GM18507 (cell line): ENCODE measurements at regions not wholly inside any gene's neighbourhood (a gene's known extent, or its start where the extent isn't known, plus 50 kb on each side); places are given as distances from the start of the nearest gene placed in this dataset.

ENCODE experiments used
- DNase-seq: peaks from one replicate; pipeline ENCODE4 v3.0.0; 2011; ENCODE audit warnings: low read depth; ENCODE audit not compliant: insufficient read length; ENCODE audit errors: extremely low spot score
- FAIRE-seq: peaks from 2 replicates; lab custom pipeline; 2011; peaks lifted over from hg19 to GRCh38; lab: Jason Lieb, UNC

DNA sequence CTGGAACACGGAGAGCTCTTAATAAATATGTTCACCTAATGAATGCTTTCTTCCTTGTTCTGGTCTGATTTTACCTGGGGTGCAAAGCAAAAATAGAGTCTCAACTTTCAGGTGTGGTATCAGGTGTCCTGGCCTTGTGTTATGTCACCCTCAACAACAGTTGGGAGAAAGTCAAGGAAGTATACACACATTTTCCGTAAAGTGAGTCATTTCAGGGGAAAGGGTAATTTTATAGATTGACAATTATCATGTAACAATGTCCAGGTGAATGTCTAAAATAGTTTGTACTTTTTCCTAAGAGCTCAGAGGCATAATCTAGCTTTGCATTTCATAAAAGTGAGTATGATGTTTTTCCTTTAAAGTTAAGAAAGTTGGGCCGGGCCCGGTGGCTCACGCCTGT lies 287.4 kb downstream of the SKIDA1 start:
- DNase-seq (no peak), FAIRE-seq (no peak)

DNA sequence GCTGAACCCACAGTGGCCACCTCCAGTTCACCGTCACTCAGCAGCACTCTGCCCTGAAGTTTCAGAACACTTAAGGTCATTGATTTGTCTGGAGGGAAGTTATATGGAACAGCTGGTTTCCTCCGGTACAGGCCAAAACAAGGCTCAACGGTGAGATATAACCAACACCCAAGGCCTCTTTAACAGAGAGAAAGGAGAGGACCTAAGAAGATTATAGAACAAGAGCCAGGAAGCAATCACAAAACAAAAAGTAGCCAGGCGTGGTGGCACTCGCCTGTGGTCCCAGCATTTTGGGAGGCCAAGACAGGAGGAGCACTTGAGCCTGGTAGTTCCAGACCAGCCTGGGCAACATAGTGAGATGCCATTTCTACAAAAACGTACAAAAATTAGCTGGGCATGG lies 290.7 kb downstream of the SKIDA1 start:
- FAIRE-seq, result no peak
- no peak for DNase-seq

DNA sequence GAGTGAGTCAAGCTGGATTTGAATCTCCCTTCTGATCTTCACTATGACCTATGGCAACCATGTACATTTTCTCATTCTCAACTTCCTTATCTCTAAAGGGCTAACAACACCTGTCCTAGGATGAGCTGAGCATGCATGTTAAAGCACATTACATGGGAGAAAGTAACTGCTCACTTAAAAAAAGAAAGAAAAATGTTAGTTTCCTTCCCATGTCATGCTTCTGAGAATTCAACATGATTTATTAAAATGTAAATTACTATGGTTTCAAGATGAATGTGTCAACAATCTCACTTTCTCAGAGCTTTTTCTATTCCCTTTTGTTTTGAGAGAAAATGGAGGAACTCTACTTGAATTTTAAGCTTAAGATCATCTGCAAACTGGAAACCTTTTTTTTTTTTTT lies 295.3 kb downstream of the SKIDA1 start:
- no peak for FAIRE-seq
- no peak for DNase-seq

DNA sequence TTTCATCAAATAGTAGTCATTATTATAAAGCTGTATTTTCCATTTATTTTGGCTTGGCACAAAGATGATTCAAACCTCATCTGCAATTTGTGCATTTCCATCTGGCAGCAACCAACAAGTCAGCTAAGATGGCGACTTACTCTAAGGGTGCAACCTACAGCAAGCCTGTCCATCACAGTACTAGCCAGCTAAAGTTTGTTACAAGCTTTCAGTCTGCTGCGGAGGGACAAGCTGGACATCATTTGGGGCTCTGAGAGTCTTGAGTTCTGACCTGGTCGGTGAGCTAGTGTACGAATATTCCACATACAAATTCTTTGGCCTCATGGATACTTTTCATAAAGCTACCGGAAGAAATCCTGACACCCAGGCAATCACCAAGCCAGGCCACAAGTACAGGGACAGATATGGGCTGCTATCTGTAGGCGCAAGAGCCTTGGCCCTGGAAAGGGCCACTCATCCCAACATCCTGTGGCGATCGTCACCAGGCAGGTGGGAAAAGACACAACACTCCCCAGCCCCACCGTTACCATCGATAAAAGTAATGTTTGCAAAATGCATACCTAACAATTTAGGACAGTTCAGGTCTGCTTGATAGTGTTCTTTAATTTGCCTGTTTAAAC lies 307.6 kb downstream of the SKIDA1 start:
- DNase-seq, result no peak
- no peak for FAIRE-seq

DNA sequence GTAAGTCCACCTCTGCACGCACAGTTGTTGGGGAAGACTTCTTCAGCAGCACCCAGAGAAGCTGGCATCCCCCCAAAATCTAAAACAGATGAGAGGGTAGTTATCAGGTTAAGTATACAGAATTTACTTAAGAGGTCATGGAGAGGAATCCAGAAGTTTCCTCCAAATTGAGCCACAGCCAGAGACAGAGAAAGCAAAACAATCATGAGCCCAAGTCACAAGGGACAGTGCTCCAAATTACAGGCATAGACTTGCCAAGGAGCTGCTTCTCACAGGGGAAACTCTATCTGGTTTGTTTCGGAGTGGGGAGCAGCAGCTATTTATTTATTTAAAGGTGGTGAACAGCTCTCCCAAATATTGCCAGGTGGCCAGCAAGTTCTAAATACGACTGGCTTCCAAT lies 308.4 kb downstream of the SKIDA1 start:
- FAIRE-seq (no peak), DNase-seq (no peak)

DNA sequence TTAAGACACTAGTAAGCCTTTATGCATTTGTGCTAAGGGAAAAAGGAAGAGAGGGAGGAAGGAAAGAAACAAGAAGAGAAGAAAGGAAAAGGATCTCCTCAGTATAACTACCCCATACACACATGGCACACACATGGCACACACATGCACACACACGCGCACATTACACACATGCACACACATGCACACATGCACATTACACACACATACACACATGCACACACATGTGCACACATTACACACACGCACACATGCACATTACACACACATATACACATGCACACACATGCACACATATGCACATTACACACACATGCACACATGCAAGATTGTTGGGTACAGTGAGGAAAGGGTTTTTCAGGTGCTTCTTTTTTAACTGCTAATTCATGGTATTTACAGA lies 311.2 kb downstream of the SKIDA1 start:
- no peak for DNase-seq
- no peak for FAIRE-seq

DNA sequence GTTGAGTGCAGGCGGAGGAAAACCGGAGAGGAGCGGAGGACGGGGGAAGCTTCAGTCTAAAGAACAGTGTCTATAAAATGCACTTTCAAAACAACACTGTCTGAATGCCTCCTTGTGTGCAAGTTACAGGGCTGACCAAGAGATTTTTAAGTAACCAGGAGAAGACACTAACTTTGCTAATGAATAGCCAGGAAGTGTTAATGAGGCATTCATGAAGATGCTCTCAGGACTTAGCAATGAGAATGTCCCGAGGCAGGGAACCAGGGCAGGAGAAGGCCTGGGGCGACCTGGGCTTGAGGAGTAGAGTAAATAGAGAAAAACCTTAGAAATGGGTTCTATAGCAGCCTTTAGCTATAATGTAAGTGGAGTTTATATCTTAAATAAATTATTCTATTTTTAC lies 312.1 kb downstream of the SKIDA1 start:
- no peak for FAIRE-seq

DNA sequence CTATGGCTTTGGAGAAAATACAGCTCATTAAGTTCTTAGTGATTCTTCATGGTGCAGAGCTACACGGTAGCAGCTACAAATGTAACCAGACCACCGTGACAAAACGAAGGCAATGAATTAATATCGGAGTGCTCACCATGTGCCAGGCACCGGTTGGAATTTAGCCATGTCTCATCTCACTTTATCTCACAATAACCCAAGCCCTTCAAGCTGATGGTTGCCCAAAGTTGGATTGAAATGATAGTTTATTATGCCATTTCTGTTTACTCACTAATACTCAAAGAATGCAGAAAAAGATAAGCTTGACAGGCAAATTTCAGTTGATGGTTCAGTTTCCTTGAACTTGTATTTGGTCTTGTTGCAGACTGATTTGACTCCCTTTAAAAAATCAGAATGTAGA lies 312.6 kb downstream of the SKIDA1 start:
- DNase-seq (no peak), FAIRE-seq (no peak)

More for the DNA sequence above, 312.1 kb downstream of the SKIDA1 start:
- no peak for DNase-seq

DNA sequence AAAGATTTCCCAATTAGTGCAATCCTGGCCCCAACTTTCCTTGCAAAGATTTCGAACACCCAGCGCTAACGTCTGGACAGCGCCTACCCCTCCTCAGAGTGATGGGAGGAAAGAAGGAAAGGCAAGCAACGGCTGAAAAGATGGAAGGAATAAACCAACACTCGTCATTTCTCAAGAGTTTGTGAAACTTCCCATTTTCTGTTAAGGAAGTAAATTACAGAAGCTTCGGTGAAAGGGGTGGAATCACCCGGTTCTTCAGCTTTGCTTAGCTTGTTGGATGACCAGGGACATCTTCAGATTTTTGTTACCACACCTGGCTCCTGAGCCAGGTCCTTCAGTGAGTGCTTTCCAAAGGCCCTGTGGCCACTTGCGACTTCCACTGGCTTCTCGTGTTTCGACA lies 313.1 kb downstream of the SKIDA1 start:
- FAIRE-seq (no peak), DNase-seq (no peak)

DNA sequence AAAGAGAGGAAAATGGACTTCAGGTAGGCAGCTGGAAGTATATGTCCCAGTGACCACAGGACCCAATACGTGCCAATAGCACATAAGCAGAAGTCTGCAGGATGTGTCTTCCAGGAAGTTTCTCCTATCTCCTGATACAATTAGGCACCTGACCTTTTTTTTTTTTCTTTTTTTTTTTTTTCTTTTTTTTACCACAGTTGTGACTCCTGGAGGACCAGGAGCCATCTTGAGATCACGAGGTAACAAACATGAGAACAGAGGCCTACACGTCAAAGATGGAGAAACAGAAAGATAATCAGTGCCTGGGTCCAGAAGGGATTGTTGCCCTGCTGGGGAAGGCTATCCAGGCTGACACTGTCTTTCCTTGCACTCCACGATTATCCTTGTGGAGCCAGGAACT lies 312.4 kb upstream of the NEBL start:
- FAIRE-seq, result no peak

DNA sequence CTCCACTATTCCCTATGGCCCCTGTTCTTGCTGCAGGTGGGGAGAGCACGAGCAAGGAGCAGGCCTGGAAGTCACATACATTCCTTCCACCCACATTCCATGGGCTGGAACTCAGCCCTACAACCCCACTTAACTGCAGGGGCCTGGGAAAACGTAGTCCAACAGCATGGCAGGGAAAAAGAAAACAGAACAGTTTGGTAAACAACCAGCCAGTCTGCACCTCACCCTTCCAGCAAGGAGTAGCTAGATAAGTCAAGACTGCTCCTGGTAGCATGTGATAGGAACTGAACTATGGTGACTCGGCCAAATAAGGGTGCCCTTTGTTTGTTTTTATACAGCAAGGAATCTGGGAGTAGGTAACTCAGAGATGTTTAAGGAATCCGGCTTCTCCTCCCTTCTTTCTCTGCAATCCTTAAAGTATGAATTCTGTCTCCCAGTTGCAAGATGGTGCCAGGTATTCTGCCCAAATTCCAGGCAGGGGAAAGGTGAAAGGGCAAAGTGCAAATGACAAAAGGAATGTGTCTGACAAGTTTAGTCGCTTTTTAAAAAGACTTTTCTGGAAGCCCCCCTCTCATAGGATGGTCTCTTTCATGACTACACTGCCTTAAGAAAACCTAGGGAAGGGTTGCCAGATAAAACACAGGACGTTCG lies 311.7 kb upstream of the NEBL start:
- DNase-seq (no peak), FAIRE-seq (no peak)

More for the DNA sequence above, 312.4 kb upstream of the NEBL start:
- no peak for DNase-seq

DNA sequence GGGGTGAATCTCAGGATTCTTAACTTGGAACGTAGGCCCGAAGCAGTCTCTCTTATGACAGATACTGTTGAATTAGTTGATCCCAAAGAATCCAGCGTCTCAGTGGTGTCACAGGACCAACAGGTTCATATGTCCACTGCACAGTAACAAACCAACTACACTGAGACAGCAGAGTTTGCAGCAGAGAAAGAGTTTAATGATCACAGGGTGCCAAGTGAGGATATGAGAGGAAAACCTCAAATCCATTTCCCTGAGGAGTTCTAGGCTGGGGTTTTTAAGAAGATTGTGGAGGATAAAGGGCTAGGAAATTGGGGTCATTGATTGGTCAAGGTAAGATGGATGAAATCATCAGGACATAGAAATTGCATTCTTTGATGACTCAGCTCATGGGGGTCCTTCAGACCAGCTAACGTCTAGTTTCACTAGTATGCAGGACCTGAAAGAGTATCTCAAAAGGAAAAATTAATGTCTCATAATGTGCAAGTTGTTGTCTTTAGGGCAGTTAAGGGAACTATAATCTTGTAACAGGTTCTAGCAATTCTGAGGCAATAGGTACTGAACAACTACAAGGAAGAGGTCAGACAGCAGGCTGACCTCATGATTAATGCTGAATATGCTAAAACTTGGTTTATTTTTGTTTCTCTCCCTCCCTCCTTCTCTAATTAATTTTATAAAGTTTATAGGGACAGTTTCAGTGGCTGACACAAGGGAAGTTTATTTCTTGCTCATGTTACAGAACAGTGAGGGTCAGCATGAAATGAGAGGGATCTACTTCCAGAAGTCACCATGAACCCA lies 310.9 kb upstream of the NEBL start:
- DNase-seq (no peak), FAIRE-seq (no peak)

DNA sequence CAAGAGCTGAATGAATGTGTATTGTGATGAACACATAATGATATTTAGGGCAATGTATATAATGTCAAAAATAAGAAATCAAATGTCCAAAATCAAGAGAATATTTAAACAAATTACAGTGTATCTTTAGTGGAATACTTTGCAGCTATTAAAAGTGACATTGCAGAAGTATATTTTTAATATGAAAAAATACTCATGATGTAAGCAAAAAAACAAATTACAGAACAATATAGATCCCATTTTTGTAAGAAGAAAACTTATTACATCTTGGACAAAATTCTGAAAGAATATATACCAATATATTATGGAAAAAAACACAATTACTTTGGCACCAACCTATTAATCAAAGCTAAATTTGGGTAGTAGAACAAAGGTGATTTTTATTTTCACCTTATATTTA lies 308.2 kb upstream of the NEBL start:
- DNase-seq, result no peak
- no peak for FAIRE-seq

DNA sequence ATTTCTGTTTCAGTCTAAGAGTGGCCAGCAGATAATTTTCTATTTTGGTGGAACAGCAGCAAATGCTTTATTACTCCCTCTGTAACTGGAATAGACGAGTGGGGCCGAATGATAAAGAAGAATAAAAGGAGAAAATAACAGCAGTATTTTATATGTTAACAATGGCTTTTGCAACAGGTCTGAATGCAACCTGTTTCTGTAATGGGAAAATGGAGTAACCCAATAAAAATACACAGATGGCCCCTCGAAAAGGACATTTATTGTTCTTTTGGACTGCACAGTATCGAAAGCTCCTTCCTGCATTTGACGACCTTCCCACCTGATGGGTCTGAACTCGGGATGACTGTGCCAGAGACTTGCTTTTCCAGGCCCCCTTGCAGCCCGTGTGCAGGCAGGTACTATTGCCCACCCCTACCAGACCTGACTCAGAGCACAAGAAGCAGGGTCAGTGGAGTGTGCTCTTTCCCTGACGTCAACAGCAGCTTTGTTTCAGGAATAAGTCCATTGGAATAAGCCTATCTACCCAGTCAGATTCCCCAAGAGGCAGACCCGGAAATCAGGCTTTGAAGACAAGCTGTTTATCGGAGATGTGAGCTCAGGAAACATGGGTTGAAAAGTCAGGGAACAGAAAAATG lies 306.5 kb upstream of the NEBL start:
- no peak for FAIRE-seq

DNA sequence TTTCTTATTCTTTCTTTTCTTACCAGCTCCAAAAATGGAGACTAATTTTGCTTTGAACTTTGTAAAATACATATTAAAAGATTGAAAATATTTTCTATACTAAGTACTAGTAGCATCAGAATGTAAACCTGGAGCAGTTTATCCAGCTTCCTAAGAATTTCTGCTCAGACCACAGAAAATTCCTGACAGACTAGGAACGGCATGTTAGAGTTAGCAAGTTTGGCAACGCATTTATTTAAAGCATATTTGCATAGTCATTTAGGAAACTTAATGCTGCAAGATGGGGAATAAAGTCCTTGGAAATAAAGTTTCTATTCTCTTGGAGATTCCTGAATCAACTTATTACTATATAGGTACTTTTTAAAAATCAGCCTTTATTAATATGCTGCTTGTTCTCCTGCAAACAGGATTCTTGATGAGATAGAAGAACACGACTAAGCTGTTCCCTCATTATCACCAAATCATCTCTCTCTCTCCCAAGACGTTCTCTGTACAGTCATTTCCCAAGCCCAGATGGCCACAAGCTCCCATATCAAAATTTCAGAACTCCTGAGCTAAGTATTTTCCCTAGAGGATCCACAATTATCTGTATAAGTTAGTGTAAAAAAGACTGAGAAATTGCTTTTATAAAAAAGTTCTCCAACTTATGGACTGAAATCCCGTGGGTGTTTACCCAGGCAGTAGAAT lies 305.8 kb upstream of the NEBL start:
- DNase-seq (no peak), FAIRE-seq (no peak)

More for the DNA sequence above, 306.5 kb upstream of the NEBL start:
- DNase-seq, result no peak

DNA sequence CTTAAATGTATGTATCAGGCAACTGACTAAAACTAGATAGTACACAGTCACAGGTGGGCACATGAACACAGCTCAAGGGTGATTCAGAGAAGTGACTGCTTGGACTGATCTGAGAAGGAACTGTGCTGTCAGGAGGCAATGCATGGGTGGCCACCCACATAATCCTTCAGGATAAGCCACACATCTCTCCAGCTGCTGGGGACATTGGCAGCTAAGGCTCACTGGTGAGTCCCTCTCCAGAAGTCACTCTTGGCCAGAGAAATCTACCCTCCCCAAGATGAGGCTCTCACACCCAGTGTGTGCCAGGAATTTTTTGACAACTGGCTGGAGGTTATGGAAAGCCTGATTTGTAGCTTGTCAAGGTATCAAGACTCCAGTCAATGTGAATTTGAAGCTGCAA lies 302.4 kb upstream of the NEBL start:
- FAIRE-seq (no peak), DNase-seq (no peak)

DNA sequence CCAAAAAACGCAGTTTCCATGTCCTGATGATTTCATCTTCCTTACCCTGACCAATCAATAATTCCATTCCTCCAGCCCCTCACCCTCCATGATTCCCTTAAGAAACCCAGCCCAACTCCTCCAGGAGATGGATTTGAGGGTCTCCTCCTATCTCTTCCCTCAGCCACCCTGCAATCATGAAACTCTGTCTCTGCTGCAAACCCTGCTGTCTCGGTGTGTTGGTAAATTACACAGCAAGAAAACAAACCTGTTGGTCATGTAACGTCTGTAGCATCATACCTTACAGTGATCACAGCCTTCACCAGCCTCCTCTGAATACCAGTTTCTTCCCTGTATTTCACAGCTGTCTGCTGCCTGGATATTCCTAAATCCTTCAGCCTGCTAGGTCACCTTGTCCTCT lies 300.7 kb upstream of the NEBL start:
- FAIRE-seq, result no peak

DNA sequence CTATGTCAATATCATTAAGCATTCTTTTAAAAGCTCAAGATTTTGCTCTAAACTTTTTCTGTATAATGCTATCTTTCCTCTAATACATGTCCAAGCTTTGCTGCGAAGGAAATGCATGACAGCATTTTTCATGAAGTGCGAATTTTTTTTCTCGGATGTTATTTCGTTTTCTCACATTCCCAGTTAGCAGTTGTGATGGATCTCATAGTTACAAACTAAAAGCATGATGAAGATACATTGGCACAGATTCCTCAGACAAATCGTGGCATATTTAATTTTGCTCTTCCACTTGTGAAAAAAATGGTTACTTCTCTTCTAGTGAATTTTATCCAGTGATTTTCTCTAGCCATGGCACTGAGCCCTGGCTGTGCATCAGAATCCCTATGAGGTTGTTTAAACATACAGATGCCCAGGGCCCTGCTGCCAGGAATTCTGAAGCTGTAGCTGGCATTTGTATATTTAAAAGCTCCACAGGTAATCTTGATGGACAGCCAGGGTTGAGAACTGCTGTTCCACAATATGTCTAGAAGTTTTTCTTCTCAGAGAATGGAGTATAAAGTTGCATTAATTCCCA lies 299.8 kb upstream of the NEBL start:
- DNase-seq, result no peak
- no peak for FAIRE-seq

More for the DNA sequence above, 300.7 kb upstream of the NEBL start:
- DNase-seq, result no peak

DNA sequence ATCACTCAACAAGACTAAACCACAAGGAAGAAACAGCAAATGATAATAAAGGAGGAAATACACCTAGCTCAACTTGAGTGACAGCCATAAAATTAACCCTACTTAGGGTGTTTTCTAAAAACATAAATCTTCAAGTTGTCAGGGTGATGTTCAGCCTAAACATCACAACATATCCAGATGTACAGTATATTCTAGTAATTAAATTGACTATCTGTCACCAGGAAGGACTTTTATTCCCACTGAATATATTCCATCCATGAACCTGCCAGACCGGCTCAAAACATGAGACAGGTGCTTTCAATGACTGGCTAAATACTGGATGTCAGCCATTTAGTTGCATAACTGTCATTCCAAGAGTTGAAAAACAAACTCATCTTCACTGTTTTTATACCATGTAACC lies 298.1 kb upstream of the NEBL start:
- DNase-seq, result no peak
- no peak for FAIRE-seq
